ENCODE measurements at regions not wholly inside any gene's neighbourhood (a gene's known extent, or its start where the extent isn't known, plus 50 kb on each side); places are given as distances from the start of the nearest gene placed in this dataset.
"Not testable (repeated sequence)": the region's sequence is repeated elsewhere in the genome, so short reads cannot be mapped to it uniquely, and the experiment has no call there.

DNA sequence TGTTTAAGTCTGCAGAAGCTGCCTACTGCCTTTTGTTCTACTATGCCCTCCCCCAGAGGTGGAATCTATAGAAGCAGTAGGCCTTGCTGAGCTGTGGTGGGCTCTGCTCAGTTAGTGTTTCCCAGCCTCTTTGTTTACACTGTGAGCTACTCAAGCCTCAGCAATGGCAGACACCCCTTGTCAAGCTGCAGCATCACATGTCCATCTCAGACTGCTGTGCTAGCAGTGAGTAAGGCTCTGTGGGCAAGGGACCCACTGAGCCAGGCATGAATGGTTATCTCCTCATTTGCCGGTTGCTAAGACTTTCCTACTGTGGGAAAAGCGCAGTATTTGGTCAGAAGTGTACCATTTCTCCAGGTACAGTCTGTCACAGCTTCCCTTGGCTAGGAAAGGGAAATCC lies 167.4 kb upstream of the IGFBP3 start:
- TF ChIP-seq, protein P1, sequence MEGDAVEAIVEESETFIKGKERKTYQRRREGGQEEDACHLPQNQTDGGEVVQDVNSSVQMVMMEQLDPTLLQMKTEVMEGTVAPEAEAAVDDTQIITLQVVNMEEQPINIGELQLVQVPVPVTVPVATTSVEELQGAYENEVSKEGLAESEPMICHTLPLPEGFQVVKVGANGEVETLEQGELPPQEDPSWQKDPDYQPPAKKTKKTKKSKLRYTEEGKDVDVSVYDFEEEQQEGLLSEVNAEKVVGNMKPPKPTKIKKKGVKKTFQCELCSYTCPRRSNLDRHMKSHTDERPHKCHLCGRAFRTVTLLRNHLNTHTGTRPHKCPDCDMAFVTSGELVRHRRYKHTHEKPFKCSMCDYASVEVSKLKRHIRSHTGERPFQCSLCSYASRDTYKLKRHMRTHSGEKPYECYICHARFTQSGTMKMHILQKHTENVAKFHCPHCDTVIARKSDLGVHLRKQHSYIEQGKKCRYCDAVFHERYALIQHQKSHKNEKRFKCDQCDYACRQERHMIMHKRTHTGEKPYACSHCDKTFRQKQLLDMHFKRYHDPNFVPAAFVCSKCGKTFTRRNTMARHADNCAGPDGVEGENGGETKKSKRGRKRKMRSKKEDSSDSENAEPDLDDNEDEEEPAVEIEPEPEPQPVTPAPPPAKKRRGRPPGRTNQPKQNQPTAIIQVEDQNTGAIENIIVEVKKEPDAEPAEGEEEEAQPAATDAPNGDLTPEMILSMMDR (IDR thresholded peaks at IDR 0.05): not testable (repeated sequence)
- TF ChIP-seq POLR2A, POLR2AphosphoS5 (IDR thresholded peaks at IDR 0.05): not testable (repeated sequence)
